ENCODE measurements at regions not wholly inside any gene's neighbourhood (a gene's known extent, or its start where the extent isn't known, plus 50 kb on each side); places are given as distances from the start of the nearest gene placed in this dataset.

DNA sequence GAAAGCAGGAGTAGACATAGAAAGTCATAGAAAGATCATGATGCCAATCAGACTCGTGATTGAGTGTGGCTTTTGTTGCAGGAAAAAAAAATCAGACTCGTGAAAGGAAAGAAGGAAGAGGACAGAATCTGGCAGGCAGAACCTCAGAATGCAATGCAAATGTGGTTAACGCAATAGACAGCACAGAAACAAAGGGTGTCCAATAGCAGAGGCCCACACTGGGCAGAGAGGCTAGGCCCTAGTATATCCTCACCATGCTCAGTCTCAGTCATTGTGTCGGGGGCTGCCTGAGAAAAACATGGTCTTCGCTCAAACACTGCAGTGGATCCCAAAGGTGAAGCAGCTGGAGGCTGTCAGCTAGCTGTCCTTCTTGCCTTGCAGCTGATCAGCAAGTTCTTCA lies 102.8 kb upstream of the MAOA start:
- no peak overlapping the region for H3K4me3 Mint-ChIP-seq (ENCODE audit: unreplicated experiment)
- H3K4me1 Mint-ChIP-seq (ENCODE audit: low read depth): peaks cover 9% of the 10 kb centered on the region
- no peak overlapping the region for H3K27ac Mint-ChIP-seq (ENCODE audit: unreplicated experiment)
- no peaks in the 10 kb centered on the region for H3K9me3 Mint-ChIP-seq (ENCODE audit: low read depth)
- no peak for DNase-seq (ENCODE audit: low spot score)
- TF ChIP-seq CTCF (IDR thresholded peaks at IDR 0.05): no peak
- H3K27me3 Mint-ChIP-seq (ENCODE audit: low read depth): no peaks in the 10 kb centered on the region
- H3K36me3 Mint-ChIP-seq (ENCODE audit: low read depth): no peaks in the 10 kb centered on the region

DNA sequence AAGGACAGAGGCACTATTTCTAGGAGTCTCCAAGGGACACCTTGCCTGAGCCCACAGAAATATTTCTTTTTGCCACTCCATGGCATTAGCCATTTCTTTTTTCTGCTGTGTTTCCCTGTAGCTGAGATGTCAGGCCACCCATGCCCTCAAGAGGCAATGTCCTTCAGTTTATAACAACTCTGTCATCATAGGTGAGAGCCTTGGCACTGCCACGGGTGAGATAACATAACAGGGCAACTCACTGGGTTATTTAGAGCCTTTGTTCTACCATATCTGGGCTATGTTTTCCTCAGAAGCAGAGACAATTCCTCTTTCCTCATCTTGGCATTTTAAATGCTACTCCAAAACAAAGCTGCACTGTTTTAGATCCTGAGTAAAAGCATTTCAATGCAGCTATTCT lies 99.9 kb upstream of the MAOA start:
- Mint-ChIP-seq H3K4me1 (ENCODE audit: low read depth) (peaks cover 9% of the 10 kb centered on the region), H3K27me3 (ENCODE audit: low read depth) (no peaks in the 10 kb centered on the region), H3K36me3 (ENCODE audit: low read depth) (no peaks in the 10 kb centered on the region), H3K9me3 (ENCODE audit: low read depth) (no peaks in the 10 kb centered on the region), H3K4me3 (ENCODE audit: unreplicated experiment) (no peak overlapping the region), H3K27ac (ENCODE audit: unreplicated experiment) (no peak overlapping the region)
- no peak for TF ChIP-seq CTCF (IDR thresholded peaks at IDR 0.05)
- DNase-seq (ENCODE audit: low spot score): no peak

- Mint-ChIP-seq H3K4me1 (ENCODE audit: low read depth) (no peaks in the 10 kb centered on the region), H3K27me3 (ENCODE audit: low read depth) (no peaks in the 10 kb centered on the region), H3K36me3 (ENCODE audit: low read depth) (no peaks in the 10 kb centered on the region), H3K4me3 (ENCODE audit: unreplicated experiment) (no peak overlapping the region), H3K9me3 (ENCODE audit: low read depth) (peaks cover 5% of the 10 kb centered on the region), H3K27ac (ENCODE audit: unreplicated experiment) (no peak overlapping the region)
- no peak for DNase-seq (ENCODE audit: low spot score)
- peak; percentile 85 for TF ChIP-seq CTCF (IDR thresholded peaks at IDR 0.05)
These were observed 98.3 kb upstream of the MAOA start for GRCh38 chrX:43557792-43558191.

- TF ChIP-seq CTCF (IDR thresholded peaks at IDR 0.05): peak; percentile 81
- Mint-ChIP-seq H3K4me1 (ENCODE audit: low read depth) (no peaks in the 10 kb centered on the region), H3K9me3 (ENCODE audit: low read depth) (peaks cover 5% of the 10 kb centered on the region), H3K36me3 (ENCODE audit: low read depth) (no peaks in the 10 kb centered on the region), H3K27me3 (ENCODE audit: low read depth) (no peaks in the 10 kb centered on the region), H3K27ac (ENCODE audit: unreplicated experiment) (no peak overlapping the region), H3K4me3 (ENCODE audit: unreplicated experiment) (no peak overlapping the region)
- no peak for DNase-seq (ENCODE audit: low spot score)
These were observed 96.5 kb upstream of the MAOA start for GRCh38 chrX:43559644-43560043.

GRCh38 chrX:43560247-43560946 lies 95.7 kb upstream of the MAOA start:
- Mint-ChIP-seq H3K27ac (ENCODE audit: unreplicated experiment) (no peak overlapping the region), H3K4me3 (ENCODE audit: unreplicated experiment) (no peak overlapping the region), H3K27me3 (ENCODE audit: low read depth) (no peaks in the 10 kb centered on the region), H3K9me3 (ENCODE audit: low read depth) (peaks cover 5% of the 10 kb centered on the region), H3K4me1 (ENCODE audit: low read depth) (no peaks in the 10 kb centered on the region), H3K36me3 (ENCODE audit: low read depth) (no peaks in the 10 kb centered on the region)
- no peak for TF ChIP-seq CTCF (IDR thresholded peaks at IDR 0.05)
- no peak for DNase-seq (ENCODE audit: low spot score)

All from chondrocyte (in vitro differentiated cells).